ENCODE measurements at regions not wholly inside any gene's neighbourhood (a gene's known extent, or its start where the extent isn't known, plus 50 kb on each side); places are given as distances from the start of the nearest gene placed in this dataset.

GRCh38 chr13:68667863-68668262 is 1437.7 kb upstream of the PCDH9 start:
- Histone ChIP-seq H3K4me1 (replicated peaks) (no peaks in the 10 kb centered on the region), H3K27ac (no peak overlapping the region), H3K4me3 (no peak overlapping the region), H3K27me3 (replicated peaks) (no peaks in the 10 kb centered on the region), H3K36me3 (no peaks in the 10 kb centered on the region), H3K9me3 (replicated peaks) (no peaks in the 10 kb centered on the region)
- DNase-seq (ENCODE audit: low read depth in 1 of 2, low spot score in 2 of 2), result no peak

GRCh38 chr13:68666774-68667397 is 1436.8 kb upstream of the PCDH9 start:
- Histone ChIP-seq H3K4me1 (replicated peaks) (no peaks in the 10 kb centered on the region), H3K4me3 (no peak overlapping the region), H3K9me3 (replicated peaks) (no peaks in the 10 kb centered on the region), H3K36me3 (no peaks in the 10 kb centered on the region), H3K27ac (no peak overlapping the region), H3K27me3 (replicated peaks) (no peaks in the 10 kb centered on the region)
- DNase-seq (ENCODE audit: low read depth in 1 of 2, low spot score in 2 of 2), result no peak

GRCh38 chr13:68645814-68646213 is 1415.7 kb upstream of the PCDH9 start:
- DNase-seq (ENCODE audit: low read depth in 1 of 2, low spot score in 2 of 2), result no peak
- no peaks in the 10 kb centered on the region for H3K27me3 ChIP-seq (replicated peaks)
- H3K4me1 ChIP-seq (replicated peaks), result no peaks in the 10 kb centered on the region
- H3K36me3 ChIP-seq, result no peaks in the 10 kb centered on the region
- H3K27ac ChIP-seq, result no peak overlapping the region
- no peaks in the 10 kb centered on the region for H3K9me3 ChIP-seq (replicated peaks)
- no peak overlapping the region for H3K4me3 ChIP-seq

- H3K36me3 ChIP-seq, result no peaks in the 10 kb centered on the region
- H3K27me3 ChIP-seq (replicated peaks), result no peaks in the 10 kb centered on the region
- H3K4me3 ChIP-seq, result no peak overlapping the region
- no peaks in the 10 kb centered on the region for H3K9me3 ChIP-seq (replicated peaks)
- H3K27ac ChIP-seq, result no peak overlapping the region
- no peak for DNase-seq (ENCODE audit: low read depth in 1 of 2, low spot score in 2 of 2)
- H3K4me1 ChIP-seq (replicated peaks), result no peaks in the 10 kb centered on the region
These were observed 1414.5 kb upstream of the PCDH9 start for GRCh38 chr13:68644611-68645010.

- H3K27ac ChIP-seq, result no peak overlapping the region
These were observed 1406.6 kb upstream of the PCDH9 start for GRCh38 chr13:68636784-68637183.

GRCh38 chr13:68628994-68629393 is 1398.9 kb upstream of the PCDH9 start:
- Histone ChIP-seq H3K27ac (no peak overlapping the region), H3K9me3 (replicated peaks) (no peaks in the 10 kb centered on the region), H3K27me3 (replicated peaks) (no peaks in the 10 kb centered on the region), H3K36me3 (no peaks in the 10 kb centered on the region), H3K4me1 (replicated peaks) (no peaks in the 10 kb centered on the region), H3K4me3 (no peak overlapping the region)
- DNase-seq (ENCODE audit: low read depth in 1 of 2, low spot score in 2 of 2), result no peak

More at GRCh38 chr13:68636784-68637183, 1406.6 kb upstream of the PCDH9 start:
- Histone ChIP-seq H3K4me3 (no peak overlapping the region), H3K9me3 (replicated peaks) (no peaks in the 10 kb centered on the region), H3K4me1 (replicated peaks) (no peaks in the 10 kb centered on the region), H3K36me3 (no peaks in the 10 kb centered on the region), H3K27me3 (replicated peaks) (no peaks in the 10 kb centered on the region)
- no peak for DNase-seq (ENCODE audit: low read depth in 1 of 2, low spot score in 2 of 2)

GRCh38 chr13:68627379-68627778 is 1397.2 kb upstream of the PCDH9 start:
- H3K27ac ChIP-seq, result no peak overlapping the region
- no peaks in the 10 kb centered on the region for H3K36me3 ChIP-seq
- DNase-seq (ENCODE audit: low read depth in 1 of 2, low spot score in 2 of 2), result no peak
- no peak overlapping the region for H3K4me3 ChIP-seq
- no peaks in the 10 kb centered on the region for H3K9me3 ChIP-seq (replicated peaks)
- H3K27me3 ChIP-seq (replicated peaks), result no peaks in the 10 kb centered on the region
- H3K4me1 ChIP-seq (replicated peaks), result no peaks in the 10 kb centered on the region

GRCh38 chr13:68616600-68617222 is 1386.6 kb upstream of the PCDH9 start:
- H3K9me3 ChIP-seq (replicated peaks), result no peaks in the 10 kb centered on the region
- no peaks in the 10 kb centered on the region for H3K36me3 ChIP-seq
- no peak for DNase-seq (ENCODE audit: low read depth in 1 of 2, low spot score in 2 of 2)
- H3K4me3 ChIP-seq, result no peak overlapping the region
- no peaks in the 10 kb centered on the region for H3K27me3 ChIP-seq (replicated peaks)
- H3K27ac ChIP-seq, result no peak overlapping the region
- H3K4me1 ChIP-seq (replicated peaks), result no peaks in the 10 kb centered on the region

- H3K9me3 ChIP-seq (replicated peaks), result 0 out of 2 replicates have a peak, but pooled peaks cover 3% of the 10 kb centered on the region
- no peak for DNase-seq (ENCODE audit: low read depth in 1 of 2, low spot score in 2 of 2)
- H3K4me3 ChIP-seq, result no peak overlapping the region
- H3K27me3 ChIP-seq (replicated peaks), result no peaks in the 10 kb centered on the region
- no peak overlapping the region for H3K27ac ChIP-seq
- no peaks in the 10 kb centered on the region for H3K4me1 ChIP-seq (replicated peaks)
- no peaks in the 10 kb centered on the region for H3K36me3 ChIP-seq
These were observed 1379.5 kb upstream of the PCDH9 start for GRCh38 chr13:68609661-68610060.

- no peak for DNase-seq (ENCODE audit: low read depth in 1 of 2, low spot score in 2 of 2)
- no peaks in the 10 kb centered on the region for H3K27me3 ChIP-seq (replicated peaks)
- no peaks in the 10 kb centered on the region for H3K4me1 ChIP-seq (replicated peaks)
- no peak overlapping the region for H3K4me3 ChIP-seq
- H3K27ac ChIP-seq, result no peak overlapping the region
- 0 out of 2 replicates have a peak, but pooled peaks cover 3% of the 10 kb centered on the region for H3K9me3 ChIP-seq (replicated peaks)
- H3K36me3 ChIP-seq, result no peaks in the 10 kb centered on the region
These were observed 1378.0 kb upstream of the PCDH9 start for GRCh38 chr13:68608147-68608546.

- Histone ChIP-seq H3K4me3 (no peak overlapping the region), H3K9me3 (replicated peaks) (no peaks in the 10 kb centered on the region), H3K27ac (no peak overlapping the region), H3K36me3 (no peaks in the 10 kb centered on the region), H3K27me3 (replicated peaks) (no peaks in the 10 kb centered on the region), H3K4me1 (replicated peaks) (no peaks in the 10 kb centered on the region)
- DNase-seq (ENCODE audit: low read depth in 1 of 2, low spot score in 2 of 2), result no peak
These were observed 1367.5 kb upstream of the PCDH9 start for GRCh38 chr13:68597641-68598040.

- Histone ChIP-seq H3K4me3 (no peak overlapping the region), H3K27me3 (replicated peaks) (no peaks in the 10 kb centered on the region), H3K36me3 (no peaks in the 10 kb centered on the region), H3K9me3 (replicated peaks) (no peaks in the 10 kb centered on the region), H3K27ac (no peak overlapping the region), H3K4me1 (replicated peaks) (no peaks in the 10 kb centered on the region)
- no peak for DNase-seq (ENCODE audit: low read depth in 1 of 2, low spot score in 2 of 2)
These were observed 1358.5 kb upstream of the PCDH9 start for GRCh38 chr13:68588623-68589022.

- DNase-seq (ENCODE audit: low read depth in 1 of 2, low spot score in 2 of 2), result no peak
- Histone ChIP-seq H3K4me1 (replicated peaks) (no peaks in the 10 kb centered on the region), H3K9me3 (replicated peaks) (no peaks in the 10 kb centered on the region; the same call in 1 of the 2 replicates), H3K27ac (no peak overlapping the region), H3K36me3 (no peaks in the 10 kb centered on the region), H3K27me3 (replicated peaks) (no peaks in the 10 kb centered on the region), H3K4me3 (no peak overlapping the region)
These were observed 1354.6 kb upstream of the PCDH9 start for GRCh38 chr13:68584776-68585175.

GRCh38 chr13:68574053-68574452 is 1343.9 kb upstream of the PCDH9 start:
- H3K4me3 ChIP-seq, result no peak overlapping the region
- no peak for DNase-seq (ENCODE audit: low read depth in 1 of 2, low spot score in 2 of 2)
- H3K27ac ChIP-seq, result no peak overlapping the region
- no peaks in the 10 kb centered on the region for H3K27me3 ChIP-seq (replicated peaks)
- no peaks in the 10 kb centered on the region for H3K4me1 ChIP-seq (replicated peaks)
- H3K9me3 ChIP-seq (replicated peaks), result no peaks in the 10 kb centered on the region; the same call in 1 of the 2 replicates
- H3K36me3 ChIP-seq, result no peaks in the 10 kb centered on the region
